H1 (cell line): ENCODE measurements at regions not wholly inside any gene's neighbourhood (a gene's known extent, or its start where the extent isn't known, plus 50 kb on each side); places are given as distances from the start of the nearest gene placed in this dataset.

Experiments
- CTCF ChIA-PET: fragments of 300-600 bp; sonication (Branson Sonifier 250); formaldehyde crosslinking; loops from one replicate; lab custom pipeline; 2021; ENCODE audit not compliant: partially characterized antibody; lab: Charles Lee
- POLR2A ChIA-PET: fragments of 300-600 bp; sonication (Branson Sonifier 250); formaldehyde crosslinking; loops from one replicate; lab custom pipeline; 2021; ENCODE audit warnings: inconsistent platforms; ENCODE audit not compliant: partially characterized antibody; lab: Charles Lee
- DNase-seq, 2 experiments: peaks; one replicate each; pipeline versions ENCODE4 v3.0.0 to v3.0.0-alpha.2; 2010 to 2022; ENCODE audit warnings: low spot score in 2 of 2, low read depth in 1 of 2, mixed read lengths in 1 of 2
- FAIRE-seq: peaks from 2 replicates; lab custom pipeline; 2011; peaks lifted over from hg19 to GRCh38; lab: Jason Lieb, UNC
- H2AFZ ChIP-seq: 2 replicates; pipeline ENCODE4 v1.8.1; 2012; ENCODE audit warnings: low read length, inconsistent platforms
- H2AK5ac ChIP-seq: 2 replicates; pipeline ENCODE4 v1.6.1; 2013; ENCODE audit warnings: low read depth, low read length
- H2BK120ac ChIP-seq: replicated peaks from 2 replicates; pipeline ENCODE3; 2013; ENCODE audit warnings: low read depth, low read length, inconsistent platforms
- H2BK12ac ChIP-seq: 2 replicates; pipeline ENCODE4 v1.6.1; 2013; ENCODE audit warnings: low read depth, low read length
- H2BK15ac ChIP-seq: 2 replicates; pipeline ENCODE4 v1.6.1; 2013; ENCODE audit warnings: low read length
- H2BK20ac ChIP-seq: 2 replicates; pipeline ENCODE4 v1.6.1; 2013; ENCODE audit warnings: low read length
- H2BK5ac ChIP-seq: 2 replicates; pipeline ENCODE4 v1.6.1; 2013; ENCODE audit warnings: low read depth, low read length
- H3K14ac ChIP-seq: 2 replicates; pipeline ENCODE4 v1.6.1; 2013; ENCODE audit warnings: inconsistent platforms; ENCODE audit not compliant: insufficient read length
- H3K18ac ChIP-seq: 2 replicates; pipeline ENCODE4 v1.6.1; 2013; ENCODE audit warnings: low read length; ENCODE audit errors: extremely low read depth
- H3K23ac ChIP-seq: 2 replicates; pipeline ENCODE4 v1.6.1; 2013; ENCODE audit warnings: inconsistent platforms; ENCODE audit not compliant: insufficient read length
- H3K23me2 ChIP-seq: 2 replicates; pipeline ENCODE4 v1.6.1; 2013; ENCODE audit warnings: low read depth, low read length
- H3K27ac ChIP-seq: 2 replicates; pipeline ENCODE4 v1.6.1; 2011; ENCODE audit warnings: low read depth, low read length, inconsistent platforms
- H3K27me3 ChIP-seq, 4 experiments: replicated peaks in 1 of 4; 1 replicate in 1 of 4; 2 replicates in 3 of 4; pipeline versions ENCODE4 v1.6.1 to v1.8.1; 2011 to 2013; ENCODE audit warnings: low read length in 3 of 4, mild to moderate bottlenecking in 3 of 4, inconsistent platforms in 2 of 4, mixed read lengths in 2 of 4, moderate library complexity in 1 of 4; ENCODE audit not compliant: control insufficient read depth in 3 of 4, insufficient read depth in 3 of 4; ENCODE audit errors: extremely low read depth in 1 of 4
- H3K36me3 ChIP-seq, 4 experiments: 2 replicates each; pipeline versions ENCODE4 v1.6.1 to v1.8.1; 2011 to 2013; ENCODE audit warnings: mild to moderate bottlenecking in 4 of 4, low read length in 3 of 4, moderate library complexity in 2 of 4, control low read depth in 1 of 4, inconsistent platforms in 1 of 4; ENCODE audit not compliant: insufficient read depth in 4 of 4, control insufficient read depth in 2 of 4
- H3K4ac ChIP-seq: replicated peaks from 2 replicates; pipeline ENCODE3; 2013; ENCODE audit warnings: low read length, low read depth, mixed read lengths, inconsistent platforms; ENCODE audit not compliant: insufficient read length
- H3K4me1 ChIP-seq, 4 experiments: replicated peaks in 1 of 4; 1 replicate in 1 of 4; 2 replicates in 3 of 4; pipeline versions ENCODE4 v1.6.1 to v1.8.1; 2011 to 2013; ENCODE audit warnings: low read length in 3 of 4, inconsistent platforms in 2 of 4, mixed read lengths in 1 of 4; ENCODE audit not compliant: insufficient read depth in 4 of 4, control insufficient read depth in 3 of 4
- H3K4me2 ChIP-seq, 2 experiments: 2 replicates each; pipeline versions ENCODE4 v1.6.1 to v1.8.1; 2011 to 2013; ENCODE audit warnings: low read depth in 2 of 2, low read length in 2 of 2, control low read depth in 1 of 2, inconsistent platforms in 1 of 2, mild to moderate bottlenecking in 1 of 2; ENCODE audit not compliant: insufficient read depth in 1 of 2
- H3K4me3 ChIP-seq, 4 experiments: fragments of 200-600, 300-600 bp in 1 of 4; sonication (generic), shearing (Covaris generic), sonication (Bioruptor Twin) in 1 of 4; 2 replicates each; pipeline versions ENCODE4 v1.5.1 to v1.8.1; 2011 to 2016; ENCODE audit warnings: low read length in 4 of 4, low read depth in 3 of 4, control low read depth in 2 of 4, inconsistent platforms in 2 of 4, mild to moderate bottlenecking in 2 of 4, mixed read lengths in 1 of 4, moderate library complexity in 1 of 4; ENCODE audit not compliant: insufficient read depth in 2 of 4; ENCODE audit errors: extremely low read depth in 1 of 4
- H3K56ac ChIP-seq: replicated peaks from 2 replicates; pipeline ENCODE3; 2013; ENCODE audit warnings: low read depth, mild to moderate bottlenecking, mixed read lengths, low read length, inconsistent platforms; ENCODE audit not compliant: insufficient read length
- H3K79me1 ChIP-seq: 2 replicates; pipeline ENCODE4 v1.6.1; 2013; ENCODE audit warnings: low read depth, low read length, control low read depth
- H3K79me2 ChIP-seq, 2 experiments: 2 replicates each; pipeline versions ENCODE4 v1.6.1 to v1.8.1; 2012 to 2013; ENCODE audit warnings: low read length in 2 of 2, mild to moderate bottlenecking in 2 of 2, inconsistent platforms in 1 of 2; ENCODE audit not compliant: insufficient read depth in 2 of 2, control insufficient read depth in 1 of 2
- H3K9ac ChIP-seq, 4 experiments: replicated peaks in 1 of 4; 1 replicate in 1 of 4; 2 replicates in 3 of 4; pipeline versions ENCODE4 v1.6.1 to v1.8.1; 2011 to 2013; ENCODE audit warnings: low read depth in 3 of 4, low read length in 3 of 4, control low read depth in 2 of 4, mild to moderate bottlenecking in 2 of 4, moderate library complexity in 2 of 4, inconsistent platforms in 1 of 4; ENCODE audit errors: extremely low read depth in 1 of 4
- H3K9me3 ChIP-seq, 2 experiments: 2 replicates each; pipeline versions ENCODE4 v1.6.1 to v1.8.1; 2012 to 2013; ENCODE audit warnings: mild to moderate bottlenecking in 2 of 2, moderate library complexity in 2 of 2, control low read depth in 1 of 2, inconsistent platforms in 1 of 2, low read depth in 1 of 2, low read length in 1 of 2, mixed read lengths in 1 of 2; ENCODE audit not compliant: insufficient read depth in 2 of 2
- H4K20me1 ChIP-seq, 2 experiments: replicated peaks in 1 of 2; 2 replicates each; pipeline versions ENCODE3 to v1.8.1; 2011 to 2013; ENCODE audit warnings: inconsistent platforms in 2 of 2, low read length in 2 of 2, mild to moderate bottlenecking in 1 of 2; ENCODE audit not compliant: insufficient read depth in 2 of 2, control insufficient read depth in 1 of 2
- H4K5ac ChIP-seq: 2 replicates; pipeline ENCODE4 v1.6.1; 2013; ENCODE audit warnings: low read length, low read depth, mixed read lengths, inconsistent platforms; ENCODE audit not compliant: insufficient read length
- H4K8ac ChIP-seq: 2 replicates; pipeline ENCODE4 v1.8.0; 2013; ENCODE audit warnings: mild to moderate bottlenecking, moderate library complexity, low read length, inconsistent platforms; ENCODE audit not compliant: insufficient read depth; ENCODE audit errors: extremely low read depth
- H4K91ac ChIP-seq: replicated peaks from 2 replicates; pipeline ENCODE3; 2013; ENCODE audit warnings: low read length, mixed read lengths, inconsistent platforms; ENCODE audit not compliant: insufficient read length
- CHD1 ChIP-seq: IDR thresholded peaks from 2 replicates; pipeline ENCODE4 v1.6.1; 2012; ENCODE audit warnings: low read depth, low read length, improper control_type of control experiment
- CREB1 ChIP-seq: IDR thresholded peaks from 2 replicates; pipeline ENCODE4 v1.6.1; 2012; ENCODE audit warnings: inconsistent platforms
- HDAC2 ChIP-seq, 2 experiments: fragments of 300-600 bp in 1 of 2; sonication (generic) in 1 of 2; IDR thresholded peaks; 2 replicates each; pipeline ENCODE4 v1.6.1; 2011 to 2012; ENCODE audit warnings: low read depth in 2 of 2, low read length in 2 of 2, mild to moderate bottlenecking in 2 of 2, moderate library complexity in 2 of 2, borderline replicate concordance in 1 of 2, inconsistent platforms in 1 of 2
- NRF1 ChIP-seq: IDR thresholded peaks from 2 replicates; pipeline ENCODE4 v1.6.1; 2011; ENCODE audit warnings: mild to moderate bottlenecking, low read depth, low read length, improper control_type of control experiment
- POU5F1 ChIP-seq: IDR thresholded peaks from 2 replicates; pipeline ENCODE4 v1.6.1; 2011; ENCODE audit warnings: low read depth, mild to moderate bottlenecking, low read length, moderate library complexity
- RAD21 ChIP-seq, 2 experiments: IDR thresholded peaks in 1 of 2; conservative IDR thresholded peaks in 1 of 2; 2 replicates each; pipeline ENCODE4 v1.6.1; 2011; ENCODE audit warnings: low read depth in 2 of 2, low read length in 2 of 2, improper control_type of control experiment in 1 of 2, inconsistent platforms in 1 of 2, mild to moderate bottlenecking in 1 of 2, moderate library complexity in 1 of 2
- RBBP5 ChIP-seq: IDR thresholded peaks from 2 replicates; pipeline ENCODE4 v1.7.1; 2012; ENCODE audit warnings: low read depth, mild to moderate bottlenecking, inconsistent platforms, low read length, moderate library complexity, borderline replicate concordance
- SAP30 ChIP-seq: fragments of 300-600 bp; sonication (generic); IDR thresholded peaks from 2 replicates; pipeline ENCODE4 v1.7.1; 2012; ENCODE audit warnings: low read length, moderate library complexity, mild to moderate bottlenecking, inconsistent platforms; ENCODE audit not compliant: insufficient read depth, insufficient replicate concordance
- TAF7 ChIP-seq: optimal IDR thresholded peaks from 2 replicates; pipeline ENCODE3; 2011; ENCODE audit warnings: low read depth, mild to moderate bottlenecking, inconsistent platforms, low read length, moderate library complexity, borderline replicate concordance
- WGBS, 2 experiments: shearing (Covaris generic) in 1 of 2; methylation state at CpG; one replicate each; pipeline versions ENCODE4 v1.1.6 to v1.1.7; 2013 to 2015; ENCODE audit warnings: low lambda C conversion rate in 2 of 2, mixed read lengths in 2 of 2, inconsistent platforms in 1 of 2, low coverage in 1 of 2, missing lambda C conversion rate in 1 of 2; ENCODE audit not compliant: insufficient replicate concordance in 2 of 2, insufficient coverage in 1 of 2, insufficient read length in 1 of 2; ENCODE audit errors: extremely low coverage in 1 of 2, missing lambda C conversion rate in 1 of 2; 5-methylcytosine and 5-hydroxymethylcytosine counted together

DNA sequence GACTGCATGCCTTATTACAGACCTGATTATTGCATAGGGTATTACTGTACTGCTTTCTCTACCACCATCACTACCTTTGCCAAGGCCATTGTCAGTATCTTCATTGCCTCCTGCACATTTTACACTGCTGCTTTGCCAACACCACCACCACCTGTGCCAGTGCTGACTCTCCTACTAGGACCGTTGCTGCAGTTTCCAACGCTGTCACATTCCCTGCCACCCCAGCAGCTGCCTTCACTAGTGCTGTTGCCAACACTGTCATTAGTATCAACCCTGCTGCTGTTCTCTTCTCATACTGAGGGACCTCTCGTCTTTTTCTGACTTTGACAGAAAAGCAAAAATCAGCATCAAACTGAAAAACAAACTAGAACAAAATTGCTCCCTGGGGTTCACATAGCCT lies 394.9 kb upstream of the B3GALT2 start:
- Histone ChIP-seq H3K4ac (no peak overlapping the region), H2AK5ac (no peak overlapping the region), H3K4me3 (no peak overlapping the region), H3K56ac (no peak overlapping the region), H2BK12ac (no peak overlapping the region), H2BK20ac (no peak overlapping the region), H2AFZ (no peak overlapping the region), H3K9me3 (no peaks in the 10 kb centered on the region), H3K14ac (no peak overlapping the region), H3K23me2 (no peaks in the 10 kb centered on the region; the same call in 1 of the 2 replicates), H4K8ac (no peak overlapping the region), H4K91ac (no peak overlapping the region), H3K4me1 (no peaks in the 10 kb centered on the region), H3K23ac (no peak overlapping the region), H4K5ac (no peak overlapping the region), H2BK5ac (no peak overlapping the region), H2BK15ac (no peak overlapping the region), H3K27ac (no peak overlapping the region), H3K79me1 (no peaks in the 10 kb centered on the region), H4K20me1 (no peaks in the 10 kb centered on the region), H3K79me2 (no peaks in the 10 kb centered on the region), H3K18ac (no peak overlapping the region), H3K9ac (no peak overlapping the region), H2BK120ac (no peak overlapping the region), H3K4me2 (no peak overlapping the region), H3K36me3 (no peaks in the 10 kb centered on the region), H3K27me3 (no peaks in the 10 kb centered on the region)
- ChIA-PET CTCF (no interaction called here), POLR2A (no interaction called here)
- FAIRE-seq (no peak), DNase-seq (no peak)
- WGBS, 2 experiments, result 79% methylated on average over 3 of the region's 3 CpGs; no CpG with 5 or more reads in 1 of the 2 experiments
- TF ChIP-seq HDAC2 (IDR thresholded peaks at IDR 0.05; ENCODE audit: borderline replicate concordance in 1 of 2, low read depth in 2 of 2, low read length in 2 of 2) (no peak), CREB1 (no peak), RAD21 (IDR thresholded peaks at IDR 0.05 in 1 of 2, conservative IDR thresholded peaks at IDR 0.05 in 1 of 2; ENCODE audit: low read depth in 2 of 2, low read length in 2 of 2) (no peak), SAP30 (no peak), TAF7 (no peak), RBBP5 (no peak), NRF1 (no peak), POU5F1 (no peak), CHD1 (no peak)
